ENCODE measurements at regions not wholly inside any gene's neighbourhood (a gene's known extent, or its start where the extent isn't known, plus 50 kb on each side); places are given as distances from the start of the nearest gene placed in this dataset.
A peak's percentile ranks its signal among the peaks of the same experiment; 100 is the strongest.
"Not testable (repeated sequence)": the region's sequence is repeated elsewhere in the genome, so short reads cannot be mapped to it uniquely, and the experiment has no call there.

- FAIRE-seq: no peak
- H3K4me3 ChIP-seq: no peak overlapping the region
- peak; percentile 63 to 84 (median 80) for DNase-seq
- peak; percentile 90 to 96 (median 94) for ATAC-seq
- no peaks in the 10 kb centered on the region for H3K9me3 ChIP-seq
- intact Hi-C loops (cut with DNase I): no loop called here
- no peaks in the 10 kb centered on the region for H3K36me3 ChIP-seq
- no peak for TF ChIP-seq CTCF (IDR thresholded peaks at IDR 0.05)
- no peaks in the 10 kb centered on the region for H3K27me3 ChIP-seq
- H3K27ac ChIP-seq: peak overlapping the region; percentile 10 to 44 (median 31)
- WGBS, 2 donors: 38 to 40% methylated on average over 17 of the region's 17 CpGs
- peaks cover 14% of the 10 kb centered on the region in 3 donors for H3K4me1 ChIP-seq
Observed at GRCh38 chr2:234863043-234863934, 88.5 kb upstream of the SH3BP4 start.

- Histone ChIP-seq H3K4me1 (peaks cover 14% of the 10 kb centered on the region in 3 donors), H3K27ac (no peak overlapping the region)
- DNase-seq: no peak
Observed at GRCh38 chr2:234861841-234862735, 89.7 kb upstream of the SH3BP4 start.

GRCh38 chr2:234859330-234859872 lies 92.4 kb upstream of the SH3BP4 start:
- ATAC-seq; FAIRE-seq; H3K27ac ChIP-seq; H3K4me3 ChIP-seq; H3K9me3 ChIP-seq; DNase-seq; H3K27me3 ChIP-seq; H3K36me3 ChIP-seq; intact Hi-C loops (cut with DNase I): not testable (repeated sequence)
- WGBS, 2 donors: 92 to 94% methylated on average over 8 of the region's 8 CpGs
- H3K4me1 ChIP-seq: peaks cover 14% of the 10 kb centered on the region in 3 donors

More at GRCh38 chr2:234861841-234862735, 89.7 kb upstream of the SH3BP4 start:
- FAIRE-seq (no peak), ATAC-seq (peak in 2 of 4 donors; percentile 10 to 16)
- Histone ChIP-seq H3K36me3 (no peaks in the 10 kb centered on the region), H3K4me3 (no peak overlapping the region), H3K27me3 (no peaks in the 10 kb centered on the region), H3K9me3 (no peaks in the 10 kb centered on the region)
- intact Hi-C loops (cut with DNase I): no loop called here
- WGBS, 2 donors: 73 to 76% methylated on average over 12 of the region's 12 CpGs
- TF ChIP-seq CTCF (IDR thresholded peaks at IDR 0.05): no peak

GRCh38 chr2:234858790-234859329 lies 93.0 kb upstream of the SH3BP4 start:
- no peak for TF ChIP-seq CTCF (IDR thresholded peaks at IDR 0.05)
- WGBS, 2 donors: 87 to 94% methylated on average over 6 of the region's 6 CpGs
- ATAC-seq: no peak
- FAIRE-seq: no peak
- H3K27ac ChIP-seq: no peak overlapping the region
- intact Hi-C loops (cut with DNase I): no loop called here
- DNase-seq: no peak
- no peak overlapping the region for H3K4me3 ChIP-seq
- H3K4me1 ChIP-seq: peaks cover 14% of the 10 kb centered on the region in 3 donors
- no peaks in the 10 kb centered on the region for H3K27me3 ChIP-seq
- H3K36me3 ChIP-seq: no peaks in the 10 kb centered on the region
- no peaks in the 10 kb centered on the region for H3K9me3 ChIP-seq

- Histone ChIP-seq H3K4me3 (no peak overlapping the region), H3K27ac (no peak overlapping the region), H3K9me3 (no peaks in the 10 kb centered on the region), H3K27me3 (no peaks in the 10 kb centered on the region), H3K4me1 (peaks cover 7 to 8% (median 8%) of the 10 kb centered on the region in 3 donors), H3K36me3 (no peaks in the 10 kb centered on the region)
- FAIRE-seq (no peak), ATAC-seq (no peak), DNase-seq (no peak)
- TF ChIP-seq CTCF (IDR thresholded peaks at IDR 0.05): no peak
- WGBS, 2 donors: 88 to 92% methylated on average over 7 of the region's 7 CpGs
- intact Hi-C loops (cut with DNase I): no loop called here
Observed at GRCh38 chr2:234858145-234858544, 93.7 kb upstream of the SH3BP4 start.

Data from pancreas (tissue), 10 donors.